Stomach (tissue), 8 donors: ENCODE measurements at regions not wholly inside any gene's neighbourhood (a gene's known extent, or its start where the extent isn't known, plus 50 kb on each side); places are given as distances from the start of the nearest gene placed in this dataset.
"Not testable (repeated sequence)": the region's sequence is repeated elsewhere in the genome, so short reads cannot be mapped to it uniquely, and the experiment has no call there.

Experiments used
- DNase-seq, 2 donors: peaks; one replicate each; pipeline versions ENCODE4 v3.0.0 to v3.0.0-alpha.2; 2013 to 2019
- H3K27ac ChIP-seq, 5 donors: fragments of 200-600 bp in 4 of 5; sonication (generic) in 4 of 5; one replicate each; pipeline ENCODE4 v1.5.1; 2013 to 2019; ENCODE audit warnings: mild to moderate bottlenecking in 1 of 5, moderate library complexity in 1 of 5
- H3K27me3 ChIP-seq, 3 donors: fragments of 200-600 bp; sonication (generic); one replicate each; pipeline ENCODE4 v1.5.1; 2017 to 2019; ENCODE audit warnings: mixed run types in 1 of 3
- H3K36me3 ChIP-seq, 4 donors: fragments of 200-600 bp; sonication (generic); 1 replicate in 3 of 4; 2 replicates in 1 of 4; pipeline ENCODE4 v1.5.1; 2016 to 2019
- H3K4me1 ChIP-seq, 4 donors: fragments of 200-600 bp; sonication (generic); one replicate each; pipeline ENCODE4 v1.5.1; 2016 to 2019
- H3K4me3 ChIP-seq, 4 donors: fragments of 200-600 bp; sonication (generic) in 3 of 4; one replicate each; pipeline ENCODE4 v1.5.1; 2016 to 2019; ENCODE audit warnings: mild to moderate bottlenecking in 1 of 4
- H3K9me3 ChIP-seq, 4 donors: fragments of 200-600 bp; sonication (generic); one replicate each; pipeline ENCODE4 v1.5.1; 2016 to 2019
- EP300 ChIP-seq: sonication (generic); formaldehyde crosslinking; IDR thresholded peaks from one replicate; pipeline ENCODE4 v1.6.1; 2017; ENCODE audit warnings: antibody characterized with exemption
- POLR2A ChIP-seq, 4 donors: fragments of 450-650 bp; IDR thresholded peaks; one replicate each; pipeline ENCODE4 v1.6.1; 2016; ENCODE audit warnings: antibody characterized with exemption in 4 of 4, control low read depth in 2 of 4, mild to moderate bottlenecking in 1 of 4, moderate library complexity in 1 of 4
- POLR2AphosphoS5 ChIP-seq, 3 donors: sonication (generic); formaldehyde crosslinking; IDR thresholded peaks; one replicate each; pipeline ENCODE4 v1.6.1; 2016; ENCODE audit warnings: antibody characterized with exemption in 3 of 3
- WGBS, 5 donors: extraction: QIAGEN DNeasy Blood & Tissue Kit in 3 of 5; methylation state at CpG; one replicate each; pipeline versions ENCODE4 v1.1.5 to v1.1.7; 2013 to 2018; 5-methylcytosine and 5-hydroxymethylcytosine counted together
- intact Hi-C: fragments of 100-400 bp; cut with DNase I; formaldehyde crosslinking; loops from one replicate; pipeline ENCODE4 v1.15.1; 2023; ENCODE audit warnings: low total_unique reads
- TF ChIP-seq, protein P1 (sequence below), 7 experiments: fragments of 450-650 bp in 4 of 7; fragments of 200-600 bp in 3 of 7; sonication (generic) in 3 of 7; IDR thresholded peaks; one replicate each; pipeline ENCODE4 v1.5.1; 2016 to 2019; ENCODE audit warnings: antibody characterized with exemption in 7 of 7, control low read depth in 2 of 7, mild to moderate bottlenecking in 1 of 7
- donor health status: healthy with polysubstance abuse.
- donor health status: Bipolar disorder and iron deficiency.
- donor health status: healthy.

DNA sequence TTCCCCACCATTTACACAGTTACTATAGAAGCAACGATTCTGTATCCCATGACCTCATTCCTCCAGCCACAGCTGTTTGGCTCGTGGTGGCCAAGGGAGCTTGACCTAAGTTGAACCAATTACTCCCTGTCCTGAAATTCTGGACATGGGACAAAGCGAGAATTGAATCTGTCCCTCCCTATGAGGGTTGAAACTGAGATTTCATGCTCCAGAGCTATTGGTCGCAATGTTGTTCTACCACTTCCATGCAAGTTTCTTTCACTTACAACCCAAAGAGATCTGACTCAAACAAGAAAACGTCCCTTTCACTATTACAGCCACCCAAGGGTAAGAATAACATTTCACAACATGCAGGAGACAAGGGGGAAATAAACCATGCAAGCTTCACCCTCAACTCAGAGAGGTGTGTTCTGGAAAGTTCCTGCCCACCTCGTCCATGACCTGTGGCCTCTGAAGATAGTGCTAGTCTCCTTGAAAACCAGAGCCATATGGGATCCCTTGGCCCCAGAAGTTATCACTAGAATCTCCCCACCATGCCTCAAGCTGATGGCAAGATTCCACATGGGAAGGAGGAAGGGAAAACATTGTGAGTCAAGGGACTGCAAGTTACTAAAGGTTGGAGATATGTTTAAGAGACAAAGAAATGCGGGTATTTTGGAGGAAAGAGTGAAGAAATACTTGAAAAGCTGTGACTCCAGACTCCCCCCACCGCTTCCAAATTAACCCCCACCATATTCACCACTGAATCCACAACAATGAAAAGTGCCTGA is 74.5 kb upstream of the SRSF6 start:
- intact Hi-C loops = no loop called here
- no peak for DNase-seq
- 56 to 64% (median 57%) methylated on average over 8 of the region's 8 CpGs for WGBS, 5 donors
- Histone ChIP-seq H3K4me1 (peaks cover 0 to 6% (median under 1%) of the 10 kb centered on the region in 4 donors), H3K36me3 (no peaks in the 10 kb centered on the region), H3K27ac (no peak overlapping the region), H3K27me3 (peaks cover 0 to 9% (median 0%) of the 10 kb centered on the region in 3 donors), H3K4me3 (no peak overlapping the region), H3K9me3 (no peaks in the 10 kb centered on the region)
- TF ChIP-seq, protein P1, sequence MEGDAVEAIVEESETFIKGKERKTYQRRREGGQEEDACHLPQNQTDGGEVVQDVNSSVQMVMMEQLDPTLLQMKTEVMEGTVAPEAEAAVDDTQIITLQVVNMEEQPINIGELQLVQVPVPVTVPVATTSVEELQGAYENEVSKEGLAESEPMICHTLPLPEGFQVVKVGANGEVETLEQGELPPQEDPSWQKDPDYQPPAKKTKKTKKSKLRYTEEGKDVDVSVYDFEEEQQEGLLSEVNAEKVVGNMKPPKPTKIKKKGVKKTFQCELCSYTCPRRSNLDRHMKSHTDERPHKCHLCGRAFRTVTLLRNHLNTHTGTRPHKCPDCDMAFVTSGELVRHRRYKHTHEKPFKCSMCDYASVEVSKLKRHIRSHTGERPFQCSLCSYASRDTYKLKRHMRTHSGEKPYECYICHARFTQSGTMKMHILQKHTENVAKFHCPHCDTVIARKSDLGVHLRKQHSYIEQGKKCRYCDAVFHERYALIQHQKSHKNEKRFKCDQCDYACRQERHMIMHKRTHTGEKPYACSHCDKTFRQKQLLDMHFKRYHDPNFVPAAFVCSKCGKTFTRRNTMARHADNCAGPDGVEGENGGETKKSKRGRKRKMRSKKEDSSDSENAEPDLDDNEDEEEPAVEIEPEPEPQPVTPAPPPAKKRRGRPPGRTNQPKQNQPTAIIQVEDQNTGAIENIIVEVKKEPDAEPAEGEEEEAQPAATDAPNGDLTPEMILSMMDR (IDR thresholded peaks at IDR 0.05) = no peak
- TF ChIP-seq POLR2AphosphoS5 (IDR thresholded peaks at IDR 0.05) (no peak), EP300 (no peak), POLR2A (IDR thresholded peaks at IDR 0.05) (no peak)

DNA sequence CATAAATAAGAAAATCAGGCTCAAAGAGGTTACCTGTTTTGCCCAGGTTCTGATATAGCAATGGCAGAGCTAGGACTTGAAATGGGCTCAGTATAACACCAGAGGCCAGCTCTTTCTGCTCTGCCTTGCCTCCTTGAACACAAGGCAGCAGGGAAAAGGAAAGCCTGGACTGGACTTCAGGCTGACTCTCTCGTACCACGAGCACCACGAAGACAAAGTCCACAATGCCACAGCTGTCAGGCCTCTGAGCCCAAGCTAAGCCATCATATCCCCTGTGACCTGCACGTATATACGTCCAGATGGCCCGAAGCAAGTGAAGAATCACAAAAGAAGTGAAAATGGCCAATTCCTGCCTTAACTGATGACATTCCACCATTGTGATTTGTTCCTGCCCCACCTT is 75.6 kb upstream of the SRSF6 start:
- 73 to 84% (median 83%) methylated on average over 6 of the region's 6 CpGs for WGBS, 5 donors
- DNase-seq, H3K4me3 ChIP-seq, intact Hi-C loops, H3K27ac ChIP-seq, H3K9me3 ChIP-seq, H3K36me3 ChIP-seq, H3K4me1 ChIP-seq, H3K27me3 ChIP-seq: not testable (repeated sequence)

DNA sequence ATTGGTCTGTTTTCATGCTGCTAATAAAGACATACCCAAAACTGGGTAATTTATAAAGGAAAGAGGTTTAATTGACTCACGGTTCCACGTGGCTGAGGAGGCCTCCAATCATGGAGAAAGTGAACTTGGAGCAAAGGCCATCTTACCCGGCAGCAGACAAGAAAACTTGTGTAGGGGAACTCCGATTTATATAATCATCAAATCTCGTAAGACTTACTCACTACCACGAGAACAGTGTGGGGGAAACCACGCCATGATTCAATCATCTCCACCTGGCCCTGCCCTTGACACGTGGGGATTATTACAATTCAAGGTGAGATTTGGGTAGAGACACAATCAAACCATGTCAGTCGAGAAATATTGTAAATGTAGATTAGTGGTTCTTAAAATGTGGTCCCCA is 76.2 kb upstream of the SRSF6 start:
- H3K9me3 ChIP-seq, H3K36me3 ChIP-seq, H3K4me1 ChIP-seq, H3K4me3 ChIP-seq, H3K27me3 ChIP-seq, DNase-seq, H3K27ac ChIP-seq, intact Hi-C loops: not testable (repeated sequence)
- WGBS, 5 donors = 66 to 74% (median 68%) methylated on average over 9 of the region's 9 CpGs

DNA sequence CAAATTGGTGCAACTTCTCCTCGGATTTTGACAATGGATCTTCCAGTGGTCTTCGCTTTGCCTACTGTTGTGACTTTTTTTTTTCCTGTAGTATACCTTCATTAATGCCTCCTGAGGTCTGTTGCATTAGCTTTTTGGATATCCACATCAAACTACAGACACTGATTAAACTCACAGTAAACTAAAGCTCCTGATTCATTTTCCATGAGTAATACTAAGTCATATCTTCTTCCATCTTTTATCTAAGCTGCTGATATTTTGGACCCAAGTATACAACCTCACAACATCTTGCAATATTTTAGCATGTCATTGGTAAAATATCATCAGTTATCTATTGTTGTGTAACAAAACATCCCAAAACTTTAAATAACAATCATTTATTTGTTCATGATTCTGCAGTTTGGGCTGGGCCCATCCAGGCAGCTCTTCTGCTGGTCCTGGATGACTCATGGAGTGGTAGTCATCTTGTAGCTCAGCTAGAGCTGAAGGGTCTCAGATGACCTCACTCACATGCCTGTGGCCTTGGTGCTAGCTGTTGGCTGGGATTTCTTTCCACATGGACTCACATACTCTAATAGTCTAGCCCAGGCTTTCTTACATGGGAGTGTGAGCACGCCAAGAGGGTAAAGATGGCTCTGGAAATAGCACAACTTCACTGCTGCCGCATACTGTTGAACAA is 78.3 kb upstream of the SRSF6 start:
- no peaks in the 10 kb centered on the region for H3K36me3 ChIP-seq
- intact Hi-C loops = no loop called here
- TF ChIP-seq POLR2A (IDR thresholded peaks at IDR 0.05) = no peak
- TF ChIP-seq EP300 = no peak
- TF ChIP-seq POLR2AphosphoS5 (IDR thresholded peaks at IDR 0.05) = no peak
- TF ChIP-seq, protein P1 (IDR thresholded peaks at IDR 0.05) = no peak
- H3K27ac ChIP-seq = no peak overlapping the region
- 75 to 83% (median 80%) methylated on average over 4 of the region's 4 CpGs for WGBS, 5 donors
- H3K9me3 ChIP-seq = no peaks in the 10 kb centered on the region
- H3K4me1 ChIP-seq = no peaks in the 10 kb centered on the region
- DNase-seq = no peak
- peaks cover 0 to 8% (median 0%) of the 10 kb centered on the region in 3 donors for H3K27me3 ChIP-seq
- H3K4me3 ChIP-seq = no peak overlapping the region

DNA sequence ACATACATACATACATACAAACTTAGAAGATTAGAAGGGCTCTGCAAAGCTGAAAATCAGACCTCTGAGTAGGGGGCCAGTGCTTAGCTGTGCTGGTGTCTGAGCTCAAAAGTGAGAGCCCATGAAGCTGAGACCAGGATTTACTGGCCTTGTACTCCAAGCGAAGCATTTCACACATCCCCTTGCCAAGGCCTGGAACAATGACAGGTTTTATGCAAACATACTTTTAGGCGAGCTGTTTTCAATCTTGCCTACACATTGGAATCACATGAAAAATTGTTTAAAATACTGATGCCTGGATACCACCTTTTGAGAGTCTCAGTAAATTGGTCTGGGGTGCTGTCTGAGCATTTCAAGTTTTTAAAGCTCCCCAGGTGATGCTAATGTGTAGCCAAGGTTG is 80.9 kb upstream of the SRSF6 start:
- intact Hi-C loops = no loop called here
- TF ChIP-seq POLR2AphosphoS5 (IDR thresholded peaks at IDR 0.05) = no peak
- WGBS, 5 donors = 43 to 54% (median 46%) methylated on average over 2 of the region's 2 CpGs

DNA sequence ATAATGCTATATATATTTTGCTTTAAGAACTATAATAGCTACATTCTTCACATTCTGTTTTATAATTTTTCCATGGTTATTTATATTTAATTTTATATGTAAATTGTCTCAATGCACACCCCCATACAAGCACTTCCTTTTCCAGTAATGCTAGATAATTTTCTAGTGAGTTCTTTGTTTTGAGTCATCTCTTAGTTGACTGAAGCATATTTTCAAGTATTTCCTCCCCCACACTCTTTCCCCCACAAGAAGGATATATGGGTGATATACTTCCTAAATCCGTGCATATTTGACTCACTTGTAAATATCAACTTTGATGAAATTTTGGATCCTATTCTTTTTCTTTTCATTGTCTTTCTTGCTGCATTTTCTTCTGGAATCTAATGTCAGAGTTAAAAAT is 82.1 kb upstream of the SRSF6 start:
- no peak overlapping the region for H3K27ac ChIP-seq
- WGBS, 5 donors = 48 to 65% (median 61%) methylated on average over 1 of the region's 1 CpG
- H3K36me3 ChIP-seq = no peaks in the 10 kb centered on the region
- DNase-seq = no peak
- H3K9me3 ChIP-seq = no peaks in the 10 kb centered on the region
- intact Hi-C loops = no loop called here
- TF ChIP-seq POLR2AphosphoS5 (IDR thresholded peaks at IDR 0.05) (no peak), POLR2A (IDR thresholded peaks at IDR 0.05) (no peak), EP300 (no peak)
- TF ChIP-seq, protein P1 (IDR thresholded peaks at IDR 0.05) = no peak
- no peaks in the 10 kb centered on the region for H3K27me3 ChIP-seq
- no peak overlapping the region for H3K4me3 ChIP-seq
- no peaks in the 10 kb centered on the region for H3K4me1 ChIP-seq

More for the DNA sequence above, 80.9 kb upstream of the SRSF6 start:
- Histone ChIP-seq H3K4me1 (no peaks in the 10 kb centered on the region), H3K36me3 (no peaks in the 10 kb centered on the region), H3K9me3 (no peaks in the 10 kb centered on the region), H3K27me3 (no peaks in the 10 kb centered on the region), H3K4me3 (no peak overlapping the region), H3K27ac (no peak overlapping the region)
- no peak for DNase-seq
